Stimulated activated CD4-positive, alpha-beta T cell treated with anti-CD3 and anti-CD28 coated beads, Interleukin-2, amount 100 ng/mL, for 4 hours (primary cell): ENCODE measurements at regions not wholly inside any gene's neighbourhood (a gene's known extent, or its start where the extent isn't known, plus 50 kb on each side); places are given as distances from the start of the nearest gene placed in this dataset.
"Not testable (repeated sequence)": the region's sequence is repeated elsewhere in the genome, so short reads cannot be mapped to it uniquely, and the experiment has no call there.

Experiments
- DNase-seq: peaks from one replicate; pipeline ENCODE4 v3.0.0-alpha.2; 2020; ENCODE audit warnings: low read depth

- no peak for DNase-seq
Observed at GRCh38 chr1:182331387-182331786, 60.2 kb downstream of the GLUL start.

DNA sequence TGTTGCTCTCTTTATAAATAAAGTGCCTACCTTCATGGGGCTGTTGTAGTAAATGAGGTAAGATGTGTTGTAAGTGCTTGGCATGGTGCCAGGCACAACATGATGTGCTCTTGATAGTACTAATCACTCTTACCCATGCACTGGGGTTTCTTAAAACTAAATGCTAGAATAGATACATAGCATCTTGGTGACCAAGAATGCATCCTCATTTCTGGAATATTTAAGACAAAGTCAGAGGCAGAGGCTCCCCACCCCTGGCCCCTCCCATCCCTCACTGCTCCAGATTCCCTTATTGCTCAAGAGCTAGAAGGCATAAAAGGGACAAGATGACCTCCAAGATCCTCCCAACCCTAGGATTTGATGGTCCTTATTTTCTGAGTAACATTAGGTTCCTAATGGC, 61.3 kb downstream of the GLUL start:
- no peak for DNase-seq

GRCh38 chr1:182329471-182329870, 62.1 kb downstream of the GLUL start:
- no peak for DNase-seq

DNA sequence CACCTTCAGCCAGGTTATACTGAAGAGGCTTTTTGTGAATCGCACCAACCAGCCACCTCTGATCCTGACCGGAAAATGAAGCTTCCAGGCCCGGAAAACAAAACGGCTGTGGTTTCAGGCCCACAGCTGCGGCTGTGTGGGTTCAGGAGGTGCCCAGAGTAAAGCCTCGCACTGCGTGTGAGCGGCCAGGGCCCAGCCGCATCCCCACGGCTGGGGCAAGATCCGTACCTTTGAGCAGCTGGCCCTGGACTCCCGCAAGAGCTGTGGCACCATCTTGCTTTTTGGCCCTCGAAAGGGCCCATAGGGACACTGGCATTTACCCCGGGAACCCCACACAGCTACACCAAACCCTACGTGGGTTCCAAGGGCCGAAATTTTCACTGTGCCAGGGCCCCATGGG, 63.0 kb downstream of the GLUL start:
- DNase-seq: no peak

GRCh38 chr1:182325339-182325738, 66.3 kb downstream of the GLUL start:
- no peak for DNase-seq

- DNase-seq: not testable (repeated sequence)
Observed at GRCh38 chr1:182321532-182321931, 70.1 kb downstream of the GLUL start.

DNA sequence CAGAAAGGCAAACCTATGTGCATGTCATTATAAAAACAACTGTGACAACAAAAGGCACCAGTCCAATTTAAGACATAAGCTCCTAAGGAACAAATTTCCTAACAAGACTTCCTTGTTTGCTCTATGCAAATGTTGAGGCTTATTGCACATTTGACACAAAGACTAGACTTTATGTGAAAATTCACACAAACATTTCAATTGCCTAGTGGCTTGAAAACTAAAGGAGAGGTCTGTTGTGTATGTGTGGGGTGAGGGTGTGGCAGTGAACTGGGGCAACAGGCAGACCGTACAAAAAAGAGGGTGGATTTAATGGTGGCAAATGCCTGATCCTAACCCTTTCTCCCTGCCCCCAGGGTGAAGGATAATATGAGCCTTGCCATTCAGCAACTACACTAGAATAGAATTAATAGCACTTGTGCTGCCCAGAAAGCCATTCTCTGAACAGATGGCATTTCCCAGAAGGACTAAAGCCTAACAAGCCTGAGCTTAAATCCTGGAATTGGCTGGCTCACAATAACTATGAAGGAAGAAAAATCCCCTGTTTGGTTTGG, 73.9 kb downstream of the GLUL start:
- DNase-seq: no peak

DNA sequence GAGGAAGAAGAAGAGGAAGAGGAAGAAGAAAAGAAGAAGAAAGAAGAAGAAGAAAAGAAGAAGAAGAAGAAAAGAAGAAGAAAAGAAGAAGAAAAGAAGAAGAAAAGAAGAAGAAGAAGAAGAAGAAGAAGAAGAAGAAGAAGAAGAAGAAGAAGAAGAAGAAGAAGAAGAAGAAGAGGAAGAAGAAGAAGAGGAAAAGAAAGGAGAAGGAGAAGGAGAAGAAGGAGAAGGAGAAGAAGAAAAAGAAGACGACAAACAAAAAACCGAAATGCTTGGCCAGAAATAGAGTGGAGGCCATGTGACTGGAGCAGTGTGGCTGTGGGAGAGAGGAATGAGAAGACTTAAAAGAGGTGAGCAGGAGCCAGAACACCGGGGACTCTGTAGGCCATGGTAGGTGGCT, 75.1 kb downstream of the GLUL start:
- not testable (repeated sequence) for DNase-seq

DNA sequence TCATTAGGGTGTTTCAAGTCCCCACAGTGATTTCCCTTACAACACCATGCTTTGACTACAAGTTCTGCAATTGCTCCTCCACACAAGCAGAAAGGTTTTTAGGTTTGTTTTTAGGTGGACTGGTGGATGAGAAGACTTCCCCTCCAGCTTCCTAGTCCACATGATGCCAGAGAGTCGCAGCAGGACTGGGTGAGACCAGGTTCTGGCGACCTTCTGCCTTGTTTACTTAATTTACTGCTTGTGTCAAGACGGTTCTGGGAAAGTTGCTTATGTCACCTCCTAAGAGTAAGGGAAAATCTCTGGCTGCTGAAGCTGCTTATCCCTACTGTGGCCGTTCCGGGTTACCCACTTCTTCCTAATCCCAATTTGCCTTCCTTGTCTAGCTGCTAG, 76.4 kb downstream of the GLUL start:
- no peak for DNase-seq

DNA sequence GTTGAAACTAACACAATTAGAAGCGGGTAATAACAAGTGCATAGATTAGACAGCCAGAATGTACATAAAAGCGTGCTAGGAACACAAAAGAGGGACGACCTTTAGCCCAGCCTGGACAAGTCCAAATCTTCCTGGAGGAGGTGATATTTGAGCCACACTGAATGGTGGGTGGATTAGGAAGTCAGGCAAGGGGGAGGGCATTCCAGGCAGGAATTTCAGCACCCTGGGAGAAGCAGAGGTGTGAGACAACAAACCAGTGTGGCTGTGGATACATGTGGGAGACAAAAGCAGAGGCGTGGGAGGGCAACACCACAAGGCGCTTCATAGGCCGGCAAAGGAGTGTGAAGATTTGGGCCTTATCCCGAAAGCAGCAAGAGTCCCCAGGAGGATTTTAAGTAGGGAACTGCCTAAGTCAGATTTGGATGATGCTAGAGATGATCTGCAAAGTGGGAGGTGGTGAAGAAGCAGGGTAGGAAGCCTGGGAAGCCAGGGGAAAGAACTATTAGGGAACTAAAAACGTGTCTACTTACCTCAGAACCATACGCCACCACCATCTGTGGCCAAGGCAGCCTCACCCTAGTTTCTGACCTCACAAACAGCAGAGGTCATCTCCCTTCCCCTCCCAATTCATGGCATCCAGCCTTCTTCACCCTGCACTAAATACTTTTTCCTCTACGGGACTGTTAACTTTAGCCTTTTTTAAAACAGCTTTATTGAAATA, 81.8 kb downstream of the GLUL start:
- no peak for DNase-seq

GRCh38 chr1:182308826-182309225, 82.8 kb downstream of the GLUL start:
- DNase-seq: no peak

DNA sequence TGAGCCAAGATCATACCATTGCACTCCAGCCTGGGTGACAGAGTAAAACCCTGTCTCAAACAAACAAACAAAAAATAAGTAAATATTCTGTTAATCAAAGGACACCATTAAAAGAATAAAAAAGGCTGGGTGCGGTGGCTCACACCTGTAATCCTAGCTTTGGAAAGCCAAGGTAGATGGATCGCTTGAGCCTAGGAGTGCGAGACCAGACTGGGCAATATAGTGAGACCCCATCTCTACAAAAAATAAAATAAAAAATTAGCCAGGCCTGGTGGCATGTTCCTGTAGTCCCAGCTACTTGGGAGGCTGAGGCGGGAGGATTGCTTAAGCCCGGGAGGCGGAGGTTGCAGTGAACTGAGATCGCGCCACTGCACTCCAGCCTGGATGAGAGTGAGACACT, 84.1 kb downstream of the GLUL start:
- not testable (repeated sequence) for DNase-seq

DNA sequence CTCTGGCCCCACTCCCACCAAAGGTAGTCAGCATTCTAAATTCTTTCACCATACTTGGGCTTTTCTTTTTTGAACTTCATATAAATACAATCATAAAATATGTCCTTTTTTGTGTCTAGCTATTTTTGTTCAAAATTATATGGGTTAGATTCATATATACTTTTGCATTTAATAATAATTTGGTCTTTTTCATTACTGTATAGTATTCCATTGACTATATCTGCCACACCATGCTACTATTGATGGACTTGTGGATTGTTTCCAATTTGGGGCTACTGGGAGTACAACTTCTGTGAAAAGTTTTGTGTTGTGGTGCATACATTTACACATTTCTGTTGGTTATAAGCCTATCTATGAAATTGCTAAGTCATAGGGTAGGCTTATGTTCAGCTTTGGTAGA, 85.7 kb downstream of the GLUL start:
- no peak for DNase-seq

- DNase-seq: no peak
Observed at GRCh38 chr1:182304627-182305026, 87.0 kb downstream of the GLUL start.

DNA sequence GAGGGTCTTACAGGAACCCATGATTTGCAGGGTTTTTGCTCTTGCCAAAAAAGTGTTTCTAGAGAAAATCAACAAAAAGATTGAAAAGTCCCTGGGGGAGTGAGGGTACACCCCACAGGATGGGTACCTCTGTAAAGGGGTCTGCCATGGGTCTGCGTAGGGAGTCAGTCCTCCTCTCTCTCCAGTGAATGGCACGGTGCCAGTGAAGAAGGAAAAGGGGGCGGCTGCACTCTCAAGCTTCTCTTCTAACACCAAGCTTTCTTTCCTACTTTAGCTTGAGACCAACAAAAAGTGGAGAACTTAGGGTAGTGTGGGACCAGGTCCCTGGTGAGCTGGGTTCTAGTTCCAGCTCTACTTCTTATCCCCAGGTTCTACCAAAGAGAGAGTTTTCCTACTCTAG, 87.4 kb downstream of the GLUL start:
- DNase-seq: no peak

- no peak for DNase-seq
Observed at GRCh38 chr1:182303778-182304177, 87.8 kb downstream of the GLUL start.

GRCh38 chr1:182301467-182302198, 90.0 kb downstream of the GLUL start:
- no peak for DNase-seq

GRCh38 chr1:182301026-182301436, 90.6 kb downstream of the GLUL start:
- no peak for DNase-seq

DNA sequence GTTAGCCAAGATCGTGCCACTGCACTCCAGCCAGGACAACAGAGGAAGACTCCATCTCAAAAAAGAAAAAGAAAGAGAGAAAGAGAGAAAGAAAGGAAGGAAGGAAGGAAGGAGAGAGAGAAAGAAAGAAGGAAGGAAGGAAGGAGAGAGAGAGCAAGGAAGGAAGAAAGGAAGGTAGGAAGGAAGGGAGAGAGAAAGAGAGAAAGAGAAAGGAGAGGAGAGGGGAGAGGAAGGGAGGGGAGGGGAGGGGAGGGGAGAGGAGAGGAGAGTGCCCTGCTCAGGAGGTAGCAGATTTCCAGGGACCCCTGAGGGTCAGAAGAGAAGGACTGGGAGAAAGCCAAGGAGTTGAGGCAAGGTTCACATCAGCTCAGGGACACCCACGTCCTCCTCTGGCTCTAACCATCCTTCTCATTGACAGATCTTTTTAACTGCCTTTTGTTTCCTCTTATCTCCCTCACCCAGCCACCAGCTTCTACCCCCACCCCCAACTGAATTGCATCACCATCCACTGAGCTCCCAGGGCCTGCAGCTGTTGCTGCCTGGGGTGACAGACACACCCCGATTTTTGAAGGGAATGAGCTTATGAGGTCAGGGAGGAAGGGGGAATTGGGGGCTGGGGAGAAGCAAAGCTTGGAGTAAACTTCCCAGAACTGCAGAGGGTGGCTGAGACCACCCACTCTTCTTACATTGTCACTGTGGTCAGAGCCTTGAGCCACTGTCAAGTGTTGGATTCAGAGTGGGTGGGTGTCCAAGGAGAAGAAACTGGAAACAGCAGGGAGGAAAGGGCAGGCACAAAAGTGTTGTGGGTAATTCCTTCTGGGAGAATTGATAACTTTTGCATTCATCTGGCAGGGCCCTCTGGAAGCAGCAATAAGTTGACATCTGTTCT, 91.6 kb downstream of the GLUL start:
- no peak for DNase-seq

- DNase-seq: not testable (repeated sequence)
Observed at GRCh38 chr1:182299054-182299727, 92.4 kb downstream of the GLUL start.

- DNase-seq: no peak
Observed at GRCh38 chr1:182297335-182297734, 94.3 kb downstream of the GLUL start.

DNA sequence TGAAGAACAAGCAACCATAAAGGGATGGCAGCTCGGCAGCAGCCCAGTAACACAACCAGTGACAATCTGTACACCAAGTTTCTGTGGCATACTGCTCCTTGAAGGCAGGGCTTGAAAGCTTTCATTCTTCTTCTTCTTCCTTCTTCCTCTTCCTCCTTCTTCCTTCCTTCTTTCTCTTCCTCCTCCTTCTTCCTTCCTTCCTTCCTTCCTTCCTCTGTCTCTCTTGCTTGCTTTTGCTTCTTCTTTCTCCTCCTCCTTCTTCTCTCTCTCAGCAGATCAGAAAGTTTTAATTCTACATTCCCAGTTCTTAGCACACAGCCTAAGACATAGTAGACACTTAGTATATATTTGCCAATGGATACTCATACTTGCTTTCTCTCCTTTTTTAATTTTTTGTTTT, 95.9 kb downstream of the GLUL start:
- no peak for DNase-seq
